HCT116 (cell line): ENCODE measurements at regions not wholly inside any gene's neighbourhood (a gene's known extent, or its start where the extent isn't known, plus 50 kb on each side); places are given as distances from the start of the nearest gene placed in this dataset.

Experiments used
- ATAC-seq: fragments of 200-7000 bp; cut with Tn5 transposase; 2 replicates; pipeline ENCODE4 v1.9.1; 2020; ENCODE audit warnings: mild to moderate bottlenecking, moderate library complexity
- BruUV-seq: library from RNA; stranded (reverse); fragments of 400-500 nt; replicated peaks from 2 replicates; lab custom pipeline; 2021; lab: Mats Ljungman, UMichigan
- CTCF ChIA-PET: fragments of 300-600 bp; sonication (Branson Sonifier 250); formaldehyde crosslinking; loops from one replicate; lab custom pipeline; 2021; ENCODE audit warnings: antibody characterized with exemption; lab: Charles Lee
- POLR2A ChIA-PET: fragments of 300-600, 350-600 bp; sonication (Branson Sonifier 250); formaldehyde crosslinking; loops from one replicate; lab custom pipeline; 2021; ENCODE audit warnings: antibody characterized with exemption; lab: Charles Lee
- RAD21 ChIA-PET, 2 experiments: fragments of 300-600 bp; sonication (Branson Sonifier 250); formaldehyde crosslinking; loops; one replicate each; lab custom pipeline; 2023; ENCODE audit warnings: low total read pairs in 2 of 2; ENCODE audit not compliant: uncharacterized antibody in 2 of 2, unreplicated experiment in 2 of 2, low non-redundant PET in 1 of 2; lab: Charles Lee
- DNase-seq: peaks from one replicate; pipeline ENCODE4 v3.0.0-alpha.2; 2010; ENCODE audit warnings: low read depth, low spot score
- H2AFZ ChIP-seq: fragments of 200-600 bp; shearing (Covaris generic), sonication (generic); 2 replicates; pipeline ENCODE4 v1.6.1; 2017; ENCODE audit warnings: low read depth, mixed run types, mixed read lengths, antibody characterized with exemption, low read length; ENCODE audit not compliant: poor library complexity, severe bottlenecking
- H3K27ac ChIP-seq: 2 replicates; pipeline ENCODE4 v1.5.1; 2012; ENCODE audit warnings: low read depth, low read length
- H3K27me3 ChIP-seq: fragments of 200-600 bp; sonication (generic); 2 replicates; pipeline ENCODE4 v1.6.1; 2016; ENCODE audit warnings: mixed run types, low read length, mixed read lengths; ENCODE audit not compliant: insufficient read depth
- H3K36me3 ChIP-seq, 2 experiments: fragments of 200-500 bp in 1 of 2; fragments of 200-600 bp in 1 of 2; sonication (Bioruptor generic) in 1 of 2; sonication (generic) in 1 of 2; 2 replicates each; pipeline versions ENCODE4 v1.5.1 to v1.6.1; 2014 to 2016; ENCODE audit warnings: low read length in 2 of 2, inconsistent platforms in 1 of 2, mixed read lengths in 1 of 2, mixed run types in 1 of 2; ENCODE audit not compliant: insufficient read depth in 2 of 2, control insufficient read depth in 1 of 2
- H3K4me1 ChIP-seq, 2 experiments: fragments of 200-600 bp in 1 of 2; sonication (generic) in 1 of 2; 2 replicates each; pipeline versions ENCODE4 v1.5.1 to v1.6.1; 2012 to 2017; ENCODE audit warnings: low read length in 2 of 2, inconsistent platforms in 1 of 2, mild to moderate bottlenecking in 1 of 2, mixed read lengths in 1 of 2, mixed run types in 1 of 2, moderate library complexity in 1 of 2; ENCODE audit not compliant: insufficient read depth in 2 of 2, control insufficient read depth in 1 of 2
- H3K4me2 ChIP-seq: fragments of 200-600 bp; sonication (generic); 2 replicates; pipeline ENCODE4 v1.6.1; 2017; ENCODE audit warnings: mixed run types, low read length, mixed read lengths
- H3K4me3 ChIP-seq, 2 experiments: fragments of 200-600 bp in 1 of 2; sonication (generic) in 1 of 2; replicated peaks in 1 of 2; 2 replicates each; pipeline ENCODE4 v1.5.1; 2011 to 2016; ENCODE audit warnings: low read length in 2 of 2, control low read depth in 1 of 2, low read depth in 1 of 2, mild to moderate bottlenecking in 1 of 2, mixed read lengths in 1 of 2, mixed run types in 1 of 2
- H3K79me2 ChIP-seq: fragments of 200-600 bp; sonication (generic); 2 replicates; pipeline ENCODE4 v1.6.1; 2017; ENCODE audit warnings: mild to moderate bottlenecking, mixed run types, low read length, moderate library complexity, mixed read lengths; ENCODE audit not compliant: insufficient read depth
- H3K9ac ChIP-seq: fragments of 200-600 bp; sonication (generic); 2 replicates; pipeline ENCODE4 v1.6.1; 2016; ENCODE audit warnings: low read length, mixed read lengths
- H3K9me2 ChIP-seq: fragments of 200-600 bp; sonication (generic), shearing (Covaris generic); 2 replicates; pipeline ENCODE4 v1.6.1; 2017; ENCODE audit warnings: mixed run types, mild to moderate bottlenecking, moderate library complexity; ENCODE audit not compliant: insufficient read depth
- H3K9me3 ChIP-seq, 2 experiments: fragments of 200-500 bp in 1 of 2; fragments of 200-600 bp in 1 of 2; sonication (Bioruptor generic) in 1 of 2; sonication (generic) in 1 of 2; 2 replicates each; pipeline ENCODE4 v1.6.1; 2014 to 2017; ENCODE audit warnings: low read length in 2 of 2, mixed read lengths in 2 of 2, inconsistent platforms in 1 of 2, low read depth in 1 of 2, mild to moderate bottlenecking in 1 of 2, mixed run types in 1 of 2, moderate library complexity in 1 of 2; ENCODE audit not compliant: control insufficient read depth in 1 of 2, insufficient read depth in 1 of 2
- H4K20me1 ChIP-seq: fragments of 200-600 bp; sonication (generic), shearing (Covaris generic); 2 replicates; pipeline ENCODE4 v1.6.1; 2017; ENCODE audit warnings: mixed run types, mild to moderate bottlenecking, moderate library complexity; ENCODE audit not compliant: insufficient read depth
- CEBPB ChIP-seq: IDR thresholded peaks from 2 replicates; pipeline ENCODE4 v1.6.1; 2012; ENCODE audit warnings: low read depth
- EGR1 ChIP-seq: IDR thresholded peaks from 2 replicates; pipeline ENCODE4 v1.6.1; 2012; ENCODE audit warnings: low read depth
- FOSL1 ChIP-seq: IDR thresholded peaks from 2 replicates; pipeline ENCODE4 v1.6.1; 2012; ENCODE audit warnings: low read depth
- intact Hi-C: fragments of 100-400 bp; cut with micrococcal nuclease; formaldehyde crosslinking; loops from 2 replicates; pipeline ENCODE4 v1.10.0; 2022
- TF ChIP-seq, protein P1 (sequence below): IDR thresholded peaks from 2 replicates; pipeline ENCODE4 v1.6.1; 2011; ENCODE audit warnings: mild to moderate bottlenecking, low read length, moderate library complexity; ENCODE audit not compliant: insufficient replicate concordance; ENCODE audit errors: extremely low read depth

DNA sequence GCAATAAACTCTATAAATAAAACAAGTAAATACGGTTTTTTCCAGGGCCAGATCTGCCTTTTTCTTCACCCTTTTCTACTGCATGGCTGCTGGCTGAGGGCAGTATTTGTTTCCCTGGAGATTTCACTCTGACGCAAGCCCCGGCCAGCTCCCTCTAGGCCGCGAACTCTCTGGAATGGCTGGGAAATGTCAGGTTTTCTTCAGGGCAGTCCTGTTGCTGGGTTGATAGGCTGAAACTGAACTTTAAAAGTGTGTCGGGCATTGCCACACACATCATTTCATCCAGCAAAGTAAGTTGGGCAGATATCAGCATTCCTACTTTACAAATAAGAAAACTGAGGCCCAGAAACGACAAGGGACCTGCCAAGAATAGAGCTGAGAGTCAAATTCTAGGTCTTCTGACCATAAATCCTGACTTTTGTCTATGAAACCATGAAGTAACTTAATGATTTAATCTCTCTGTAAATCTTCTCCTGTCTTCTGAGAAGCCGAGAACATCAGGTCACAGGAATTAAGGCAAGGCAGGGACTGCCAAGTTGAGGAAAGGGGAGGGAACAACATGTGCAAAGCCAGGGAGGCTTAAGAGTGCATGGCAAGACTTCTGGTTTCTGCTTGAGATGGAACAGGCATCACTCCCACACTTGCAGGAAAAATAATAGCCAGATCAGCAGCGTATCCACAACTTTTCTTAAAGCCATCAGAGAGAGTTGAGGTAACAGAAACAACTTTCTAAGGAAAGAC is 205.0 kb upstream of the CCDC196 start:
- no peaks in the 10 kb centered on the region for H3K9me2 ChIP-seq
- no TSS peak for BruUV-seq
- H3K4me2 ChIP-seq, result no peak overlapping the region
- no peak for DNase-seq
- intact Hi-C loops, result no loop called here
- POLR2A ChIA-PET, result no interaction called here
- CTCF ChIA-PET, result no interaction called here
- H3K4me1 ChIP-seq, result peaks cover 0 to 5% of the 10 kb centered on the region in 2 experiments; a peak in 1 of 4 replicates
- RAD21 ChIA-PET, result no interaction called here
- H3K9me3 ChIP-seq, result no peaks in the 10 kb centered on the region
- no peaks in the 10 kb centered on the region for H3K36me3 ChIP-seq
- H3K4me3 ChIP-seq, result no peak overlapping the region
- H3K27ac ChIP-seq, result no peak overlapping the region
- H3K79me2 ChIP-seq, result no peaks in the 10 kb centered on the region
- no peak overlapping the region for H2AFZ ChIP-seq
- TF ChIP-seq, protein P1, sequence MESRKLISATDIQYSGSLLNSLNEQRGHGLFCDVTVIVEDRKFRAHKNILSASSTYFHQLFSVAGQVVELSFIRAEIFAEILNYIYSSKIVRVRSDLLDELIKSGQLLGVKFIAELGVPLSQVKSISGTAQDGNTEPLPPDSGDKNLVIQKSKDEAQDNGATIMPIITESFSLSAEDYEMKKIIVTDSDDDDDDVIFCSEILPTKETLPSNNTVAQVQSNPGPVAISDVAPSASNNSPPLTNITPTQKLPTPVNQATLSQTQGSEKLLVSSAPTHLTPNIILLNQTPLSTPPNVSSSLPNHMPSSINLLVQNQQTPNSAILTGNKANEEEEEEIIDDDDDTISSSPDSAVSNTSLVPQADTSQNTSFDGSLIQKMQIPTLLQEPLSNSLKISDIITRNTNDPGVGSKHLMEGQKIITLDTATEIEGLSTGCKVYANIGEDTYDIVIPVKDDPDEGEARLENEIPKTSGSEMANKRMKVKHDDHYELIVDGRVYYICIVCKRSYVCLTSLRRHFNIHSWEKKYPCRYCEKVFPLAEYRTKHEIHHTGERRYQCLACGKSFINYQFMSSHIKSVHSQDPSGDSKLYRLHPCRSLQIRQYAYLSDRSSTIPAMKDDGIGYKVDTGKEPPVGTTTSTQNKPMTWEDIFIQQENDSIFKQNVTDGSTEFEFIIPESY, result no peak
- TF ChIP-seq CEBPB (no peak), FOSL1 (no peak), EGR1 (no peak)
- TF ChIP-seq, all 23 proteins: peak for 0
- ATAC-seq, result no peak
- Histone ChIP-seq H3K27me3 (no peaks in the 10 kb centered on the region), H3K9ac (no peak overlapping the region), H4K20me1 (no peaks in the 10 kb centered on the region)

GRCh38 chr14:66284346-66284745 is 201.8 kb upstream of the CCDC196 start:
- intact Hi-C loops, result no loop called here
- DNase-seq, result no peak
- H3K4me3 ChIP-seq, result no peak overlapping the region
- no peak overlapping the region for H2AFZ ChIP-seq
- no peak overlapping the region for H3K9ac ChIP-seq
- H3K79me2 ChIP-seq, result no peaks in the 10 kb centered on the region
- POLR2A ChIA-PET, result no interaction called here
- H3K27me3 ChIP-seq, result no peaks in the 10 kb centered on the region
- TF ChIP-seq EGR1 (no peak), FOSL1 (peak; percentile 12; the same call in 1 of the 2 replicates)
- TF ChIP-seq, all 23 proteins: peak for 1
- peak; percentile 67 for ATAC-seq
- H3K9me3 ChIP-seq, result no peaks in the 10 kb centered on the region
- no peaks in the 10 kb centered on the region for H3K9me2 ChIP-seq
- peaks cover 0 to 5% of the 10 kb centered on the region in 2 experiments; a peak in 1 of 4 replicates for H3K4me1 ChIP-seq
- no peak overlapping the region for H3K4me2 ChIP-seq
- ChIA-PET CTCF (no interaction called here), RAD21 (no interaction called here)
- H3K36me3 ChIP-seq, result no peaks in the 10 kb centered on the region
- BruUV-seq, result no TSS peak
- H4K20me1 ChIP-seq, result no peaks in the 10 kb centered on the region
- H3K27ac ChIP-seq, result no peak overlapping the region
